Lower lobe of right lung (tissue), 2 donors: ENCODE measurements at regions not wholly inside any gene's neighbourhood (a gene's known extent, or its start where the extent isn't known, plus 50 kb on each side); places are given as distances from the start of the nearest gene placed in this dataset.

ENCODE experiments used
- ATAC-seq, 2 donors: fragments of 200-7000 bp; cut with Tn5 transposase; one replicate each; pipeline ENCODE4 v1.9.1; 2020 to 2022; ENCODE audit warnings: mild to moderate bottlenecking in 2 of 2, moderate library complexity in 2 of 2
- DNase-seq: peaks from one replicate; pipeline ENCODE4 v3.0.0-alpha.2; 2020
- H3K27ac ChIP-seq: fragments of 200-600 bp; one replicate; pipeline ENCODE4 v1.8.0; 2022
- H3K27me3 ChIP-seq: fragments of 200-600 bp; one replicate; pipeline ENCODE4 v1.8.0; 2022; ENCODE audit warnings: low read depth
- H3K36me3 ChIP-seq: fragments of 200-600 bp; one replicate; pipeline ENCODE4 v1.8.0; 2022; ENCODE audit warnings: mild to moderate bottlenecking
- H3K4me1 ChIP-seq: fragments of 200-600 bp; one replicate; pipeline ENCODE4 v1.8.0; 2022
- H3K4me3 ChIP-seq: fragments of 200-600 bp; one replicate; pipeline ENCODE4 v1.8.0; 2022; ENCODE audit warnings: mild to moderate bottlenecking
- H3K9me3 ChIP-seq: fragments of 200-600 bp; one replicate; pipeline ENCODE4 v1.8.0; 2022
- intact Hi-C: fragments of 100-400 bp; cut with DNase I; formaldehyde crosslinking; loops from one replicate; pipeline ENCODE4 v1.11.0; 2022
- TF ChIP-seq, protein P1 (sequence below): fragments of 200-600 bp; IDR thresholded peaks from one replicate; pipeline ENCODE4 v1.8.0; 2022; ENCODE audit warnings: antibody characterized with exemption, mild to moderate bottlenecking
- donor health status: DM: no; HTN: yes; CAD: no; lungs with severe emphysema.

DNA sequence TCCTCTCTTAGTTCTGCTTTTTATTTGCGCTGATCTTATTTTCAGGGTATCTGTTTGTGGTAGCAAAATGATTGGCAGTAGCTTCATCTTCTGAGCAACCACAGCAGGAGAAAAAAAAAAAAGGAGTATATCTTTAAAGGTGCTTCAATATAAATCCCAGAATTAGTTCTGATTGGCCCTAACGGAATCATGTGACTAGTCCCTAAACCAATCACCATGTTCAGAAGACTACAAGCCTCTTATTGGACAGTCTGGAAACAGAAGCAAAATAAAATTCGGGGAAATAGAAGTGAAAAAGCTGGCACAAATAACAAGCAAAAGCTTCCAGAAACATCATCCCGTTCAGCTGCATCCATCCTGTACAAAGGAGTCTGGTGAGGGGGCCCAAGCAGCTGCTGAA, 49.9 kb upstream of the PTPRO start:
- no peaks in the 10 kb centered on the region for H3K9me3 ChIP-seq
- TF ChIP-seq, protein P1, sequence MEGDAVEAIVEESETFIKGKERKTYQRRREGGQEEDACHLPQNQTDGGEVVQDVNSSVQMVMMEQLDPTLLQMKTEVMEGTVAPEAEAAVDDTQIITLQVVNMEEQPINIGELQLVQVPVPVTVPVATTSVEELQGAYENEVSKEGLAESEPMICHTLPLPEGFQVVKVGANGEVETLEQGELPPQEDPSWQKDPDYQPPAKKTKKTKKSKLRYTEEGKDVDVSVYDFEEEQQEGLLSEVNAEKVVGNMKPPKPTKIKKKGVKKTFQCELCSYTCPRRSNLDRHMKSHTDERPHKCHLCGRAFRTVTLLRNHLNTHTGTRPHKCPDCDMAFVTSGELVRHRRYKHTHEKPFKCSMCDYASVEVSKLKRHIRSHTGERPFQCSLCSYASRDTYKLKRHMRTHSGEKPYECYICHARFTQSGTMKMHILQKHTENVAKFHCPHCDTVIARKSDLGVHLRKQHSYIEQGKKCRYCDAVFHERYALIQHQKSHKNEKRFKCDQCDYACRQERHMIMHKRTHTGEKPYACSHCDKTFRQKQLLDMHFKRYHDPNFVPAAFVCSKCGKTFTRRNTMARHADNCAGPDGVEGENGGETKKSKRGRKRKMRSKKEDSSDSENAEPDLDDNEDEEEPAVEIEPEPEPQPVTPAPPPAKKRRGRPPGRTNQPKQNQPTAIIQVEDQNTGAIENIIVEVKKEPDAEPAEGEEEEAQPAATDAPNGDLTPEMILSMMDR: no peak
- H3K27me3 ChIP-seq: no peaks in the 10 kb centered on the region
- H3K27ac ChIP-seq: no peak overlapping the region
- H3K4me1 ChIP-seq: peaks cover 23% of the 10 kb centered on the region
- intact Hi-C loops: loop anchor here (10.0 kb wide), 1 partner anchor 252 kb away; no protein-coding TSS in a partner anchor
- DNase-seq (no peak), ATAC-seq (no peak)
- no peaks in the 10 kb centered on the region for H3K36me3 ChIP-seq
- H3K4me3 ChIP-seq: no peak overlapping the region
